Activated naive CD8-positive, alpha-beta T cell treated with anti-CD3 and anti-CD28 coated beads for 36 hours (primary cell): ENCODE measurements at regions not wholly inside any gene's neighbourhood (a gene's known extent, or its start where the extent isn't known, plus 50 kb on each side); places are given as distances from the start of the nearest gene placed in this dataset.
"Not testable (repeated sequence)": the region's sequence is repeated elsewhere in the genome, so short reads cannot be mapped to it uniquely, and the experiment has no call there.

ENCODE experiments used
- DNase-seq: peaks from one replicate; pipeline ENCODE4 v3.0.0; 2021
- H3K27ac Mint-ChIP-seq: one replicate; pipeline ENCODE4 v1.8.0; 2022; ENCODE audit warnings: mild to moderate bottlenecking, moderate library complexity, mixed read lengths
- H3K27me3 Mint-ChIP-seq: one replicate; pipeline ENCODE4 v1.8.0; 2022; ENCODE audit warnings: mild to moderate bottlenecking, mixed read lengths
- H3K36me3 Mint-ChIP-seq: one replicate; pipeline ENCODE4 v1.8.0; 2021; ENCODE audit warnings: mild to moderate bottlenecking, mixed read lengths
- H3K4me1 Mint-ChIP-seq: one replicate; pipeline ENCODE4 v1.8.0; 2021; ENCODE audit warnings: mixed read lengths
- H3K4me3 Mint-ChIP-seq: one replicate; pipeline ENCODE4 v1.8.0; 2022; ENCODE audit warnings: mild to moderate bottlenecking, moderate library complexity, mixed read lengths
- H3K9me3 Mint-ChIP-seq: one replicate; pipeline ENCODE4 v1.8.0; 2022; ENCODE audit warnings: mixed read lengths

- Mint-ChIP-seq H3K27me3 (peaks cover 11% of the 10 kb centered on the region), H3K36me3 (no peaks in the 10 kb centered on the region), H3K4me3 (no peak overlapping the region), H3K4me1 (peaks cover 13% of the 10 kb centered on the region), H3K9me3 (peaks cover 11% of the 10 kb centered on the region), H3K27ac (no peak overlapping the region)
- DNase-seq = no peak
These were observed 395.9 kb downstream of the KCNRG start for GRCh38 chr13:50410921-50411746.

GRCh38 chr13:50412046-50412617, 396.9 kb downstream of the KCNRG start:
- Mint-ChIP-seq H3K36me3 (no peaks in the 10 kb centered on the region), H3K4me1 (peaks cover 13% of the 10 kb centered on the region), H3K9me3 (peaks cover 11% of the 10 kb centered on the region), H3K27ac (no peak overlapping the region), H3K27me3 (peaks cover 6% of the 10 kb centered on the region), H3K4me3 (no peak overlapping the region)
- no peak for DNase-seq

GRCh38 chr13:50414640-50415039, 399.4 kb downstream of the KCNRG start:
- H3K27ac Mint-ChIP-seq = no peak overlapping the region
- H3K4me1 Mint-ChIP-seq = peaks cover 11% of the 10 kb centered on the region
- DNase-seq = no peak
- H3K27me3 Mint-ChIP-seq = peaks cover 3% of the 10 kb centered on the region
- no peak overlapping the region for H3K4me3 Mint-ChIP-seq
- no peaks in the 10 kb centered on the region for H3K36me3 Mint-ChIP-seq
- peaks cover 11% of the 10 kb centered on the region for H3K9me3 Mint-ChIP-seq

GRCh38 chr13:50415428-50415827, 400.2 kb downstream of the KCNRG start:
- H3K36me3 Mint-ChIP-seq = no peaks in the 10 kb centered on the region
- H3K27me3 Mint-ChIP-seq = peaks cover 3% of the 10 kb centered on the region
- no peak overlapping the region for H3K27ac Mint-ChIP-seq
- no peak for DNase-seq
- peaks cover 11% of the 10 kb centered on the region for H3K9me3 Mint-ChIP-seq
- peaks cover 11% of the 10 kb centered on the region for H3K4me1 Mint-ChIP-seq
- no peak overlapping the region for H3K4me3 Mint-ChIP-seq

GRCh38 chr13:50417597-50417996, 402.4 kb downstream of the KCNRG start:
- peaks cover 13% of the 10 kb centered on the region for H3K4me1 Mint-ChIP-seq

GRCh38 chr13:50419331-50419865, 404.2 kb downstream of the KCNRG start:
- Mint-ChIP-seq H3K4me3 (no peak overlapping the region), H3K27ac (no peak overlapping the region), H3K36me3 (no peaks in the 10 kb centered on the region), H3K4me1 (peaks cover 20% of the 10 kb centered on the region), H3K27me3 (peaks cover 4% of the 10 kb centered on the region), H3K9me3 (peaks cover 8% of the 10 kb centered on the region)
- no peak for DNase-seq

More at GRCh38 chr13:50417597-50417996, 402.4 kb downstream of the KCNRG start:
- Mint-ChIP-seq H3K4me3 (no peak overlapping the region), H3K9me3 (peaks cover 11% of the 10 kb centered on the region), H3K27me3 (peaks cover 7% of the 10 kb centered on the region), H3K36me3 (no peaks in the 10 kb centered on the region), H3K27ac (no peak overlapping the region)
- DNase-seq = no peak

- H3K4me1 Mint-ChIP-seq = peaks cover 23% of the 10 kb centered on the region
- H3K27ac Mint-ChIP-seq = no peak overlapping the region
- H3K4me3 Mint-ChIP-seq = no peak overlapping the region
- peaks cover 5% of the 10 kb centered on the region for H3K9me3 Mint-ChIP-seq
- DNase-seq = no peak
- H3K27me3 Mint-ChIP-seq = peaks cover 4% of the 10 kb centered on the region
- no peaks in the 10 kb centered on the region for H3K36me3 Mint-ChIP-seq
These were observed 404.7 kb downstream of the KCNRG start for GRCh38 chr13:50419896-50420295.

- DNase-seq = no peak
- Mint-ChIP-seq H3K27ac (no peak overlapping the region), H3K9me3 (no peaks in the 10 kb centered on the region), H3K4me1 (peaks cover 22% of the 10 kb centered on the region), H3K27me3 (peaks cover 4% of the 10 kb centered on the region), H3K36me3 (no peaks in the 10 kb centered on the region), H3K4me3 (no peak overlapping the region)
These were observed 405.7 kb downstream of the KCNRG start for GRCh38 chr13:50420718-50421472.

- H3K4me1 Mint-ChIP-seq = peaks cover 26% of the 10 kb centered on the region
- H3K27ac Mint-ChIP-seq = no peak overlapping the region
- no peak for DNase-seq
- peaks cover 4% of the 10 kb centered on the region for H3K27me3 Mint-ChIP-seq
- no peak overlapping the region for H3K4me3 Mint-ChIP-seq
- no peaks in the 10 kb centered on the region for H3K9me3 Mint-ChIP-seq
- no peaks in the 10 kb centered on the region for H3K36me3 Mint-ChIP-seq
These were observed 406.4 kb downstream of the KCNRG start for GRCh38 chr13:50421473-50422130.

GRCh38 chr13:50422181-50423148, 407.2 kb downstream of the KCNRG start:
- Mint-ChIP-seq H3K9me3 (peaks cover 4% of the 10 kb centered on the region), H3K4me3 (no peak overlapping the region), H3K27ac (peak overlapping the region; percentile 66), H3K4me1 (peaks cover 29% of the 10 kb centered on the region), H3K27me3 (peaks cover 4% of the 10 kb centered on the region), H3K36me3 (no peaks in the 10 kb centered on the region)
- no peak for DNase-seq

- H3K36me3 Mint-ChIP-seq = no peaks in the 10 kb centered on the region
- H3K4me3 Mint-ChIP-seq = no peak overlapping the region
- H3K27me3 Mint-ChIP-seq = peaks cover 4% of the 10 kb centered on the region
- H3K9me3 Mint-ChIP-seq = peaks cover 9% of the 10 kb centered on the region
- H3K27ac Mint-ChIP-seq = no peak overlapping the region
- no peak for DNase-seq
- H3K4me1 Mint-ChIP-seq = peaks cover 46% of the 10 kb centered on the region
These were observed 409.7 kb downstream of the KCNRG start for GRCh38 chr13:50424993-50425392.

- no peak overlapping the region for H3K27ac Mint-ChIP-seq
- H3K9me3 Mint-ChIP-seq = peaks cover 9% of the 10 kb centered on the region
- H3K4me1 Mint-ChIP-seq = peaks cover 46% of the 10 kb centered on the region
- no peak for DNase-seq
- no peaks in the 10 kb centered on the region for H3K36me3 Mint-ChIP-seq
- H3K4me3 Mint-ChIP-seq = no peak overlapping the region
- peaks cover under 1% of the 10 kb centered on the region for H3K27me3 Mint-ChIP-seq
These were observed 410.5 kb downstream of the KCNRG start for GRCh38 chr13:50425772-50426171.

GRCh38 chr13:50426927-50427326, 411.7 kb downstream of the KCNRG start:
- Mint-ChIP-seq H3K9me3 (peaks cover 9% of the 10 kb centered on the region), H3K4me3 (no peak overlapping the region), H3K27me3 (no peaks in the 10 kb centered on the region), H3K36me3 (no peaks in the 10 kb centered on the region), H3K4me1 (peaks cover 41% of the 10 kb centered on the region), H3K27ac (no peak overlapping the region)
- DNase-seq = no peak

GRCh38 chr13:50427511-50427910, 412.3 kb downstream of the KCNRG start:
- H3K9me3 Mint-ChIP-seq, DNase-seq, H3K4me3 Mint-ChIP-seq, H3K36me3 Mint-ChIP-seq, H3K27me3 Mint-ChIP-seq: not testable (repeated sequence)
- peaks cover 36% of the 10 kb centered on the region for H3K4me1 Mint-ChIP-seq
- peak overlapping the region; percentile 82 for H3K27ac Mint-ChIP-seq
